OCI-LY7 (cell line): ENCODE measurements at regions not wholly inside any gene's neighbourhood (a gene's known extent, or its start where the extent isn't known, plus 50 kb on each side); places are given as distances from the start of the nearest gene placed in this dataset.
"Not testable (repeated sequence)": the region's sequence is repeated elsewhere in the genome, so short reads cannot be mapped to it uniquely, and the experiment has no call there.

Source experiments
- BruUV-seq: library from RNA; stranded (reverse); fragments of 400-500 nt; replicated peaks from 2 replicates; lab custom pipeline; 2021; lab: Mats Ljungman, UMichigan
- CTCF ChIA-PET: fragments of 300-600 bp; sonication (Branson Sonifier 250); formaldehyde crosslinking; loops from one replicate; lab custom pipeline; 2022; ENCODE audit warnings: antibody characterized with exemption; ENCODE audit not compliant: unreplicated experiment; lab: Charles Lee
- POLR2A ChIA-PET: fragments of 300-600 bp; sonication (Branson Sonifier 250); formaldehyde crosslinking; loops from one replicate; lab custom pipeline; 2022; ENCODE audit warnings: antibody characterized with exemption; lab: Charles Lee
- DNase-seq: peaks from one replicate; pipeline ENCODE4 v3.0.0-alpha.2; 2015; ENCODE audit warnings: low spot score
- H2AFZ ChIP-seq: fragments of 200-600 bp; sonication (generic), shearing (Covaris generic); 2 replicates; pipeline ENCODE4 v1.6.1; 2014; ENCODE audit warnings: mild to moderate bottlenecking, antibody characterized with exemption, low read length, moderate library complexity
- H3K27ac ChIP-seq: fragments of 200-600 bp; sonication (generic); 2 replicates; pipeline ENCODE4 v1.5.1; 2014; ENCODE audit warnings: mixed run types, low read depth, mild to moderate bottlenecking, moderate library complexity, low read length, inconsistent platforms; ENCODE audit not compliant: poor library complexity, severe bottlenecking
- H3K36me3 ChIP-seq: fragments of 200-600 bp; sonication (generic); 2 replicates; pipeline ENCODE4 v1.6.1; 2014; ENCODE audit warnings: mild to moderate bottlenecking, antibody characterized with exemption, low read length, moderate library complexity, mixed read lengths; ENCODE audit not compliant: insufficient read depth
- H3K4me1 ChIP-seq: fragments of 200-600 bp; sonication (generic); 2 replicates; pipeline ENCODE4 v1.5.1; 2014; ENCODE audit warnings: mild to moderate bottlenecking, low read length; ENCODE audit not compliant: insufficient read depth, poor library complexity, severe bottlenecking
- H3K4me2 ChIP-seq: fragments of 200-600 bp; sonication (generic); 2 replicates; pipeline ENCODE4 v1.6.1; 2014; ENCODE audit warnings: mild to moderate bottlenecking, low read length
- H3K4me3 ChIP-seq: fragments of 200-600 bp; sonication (generic); 2 replicates; pipeline ENCODE4 v1.5.1; 2014; ENCODE audit warnings: mild to moderate bottlenecking, low read depth, low read length; ENCODE audit not compliant: poor library complexity, severe bottlenecking
- H3K79me2 ChIP-seq: fragments of 200-600 bp; sonication (generic); 2 replicates; pipeline ENCODE4 v1.6.1; 2016; ENCODE audit warnings: low read depth, mild to moderate bottlenecking, low read length, moderate library complexity, mixed read lengths; ENCODE audit not compliant: insufficient read depth
- H3K9me2 ChIP-seq: fragments of 200-600 bp; sonication (generic); 2 replicates; pipeline ENCODE4 v1.6.1; 2016; ENCODE audit warnings: mild to moderate bottlenecking, low read length, mixed read lengths; ENCODE audit not compliant: insufficient read depth
- H3K9me3 ChIP-seq: fragments of 200-600 bp; sonication (generic); 2 replicates; pipeline ENCODE4 v1.6.1; 2014; ENCODE audit warnings: mild to moderate bottlenecking, mixed run types, low read length, mixed read lengths
- H4K20me1 ChIP-seq: fragments of 200-600 bp; sonication (generic); 2 replicates; pipeline ENCODE4 v1.6.1; 2014; ENCODE audit warnings: mild to moderate bottlenecking, antibody characterized with exemption, low read length, moderate library complexity, mixed read lengths; ENCODE audit not compliant: insufficient read depth
- CTCF ChIP-seq: fragments of 200-600 bp; sonication (generic); conservative IDR thresholded peaks from 2 replicates; pipeline ENCODE4 v1.5.1; 2014; ENCODE audit warnings: mild to moderate bottlenecking, antibody characterized with exemption, low read length, moderate library complexity, mixed read lengths
- EZH2phosphoT487 ChIP-seq: fragments of 200-600 bp; sonication (generic); IDR thresholded peaks from 2 replicates; pipeline ENCODE4 v1.6.1; 2018; ENCODE audit warnings: low read depth, borderline replicate concordance, mild to moderate bottlenecking, mixed run types, antibody characterized with exemption, low read length, moderate library complexity, mixed read lengths
- intact Hi-C: fragments of 100-400 bp; cut with micrococcal nuclease; formaldehyde crosslinking; loops from one replicate; pipeline ENCODE4 v1.10.0; 2022; ENCODE audit not compliant: unreplicated experiment

DNA sequence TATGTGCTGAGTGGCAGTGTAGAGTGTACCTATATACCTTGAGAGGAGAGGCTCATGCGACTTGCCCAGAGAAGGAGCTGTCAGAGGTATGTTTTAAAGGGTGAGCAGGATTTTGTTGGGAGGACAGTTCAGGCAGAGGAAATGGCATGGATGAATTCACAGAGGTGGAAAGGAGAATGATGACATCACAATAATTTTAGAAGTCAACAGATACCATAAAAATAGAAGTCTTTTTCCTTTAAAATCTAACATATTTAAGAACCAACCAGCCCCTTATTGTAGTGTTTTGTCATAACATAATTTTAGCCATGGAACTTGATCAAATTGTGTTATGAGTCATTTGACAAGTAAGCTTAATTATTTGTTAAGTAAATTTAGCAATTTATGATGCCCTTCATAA lies 538.1 kb upstream of the GYPC start:
- no TSS peak for BruUV-seq

GRCh38 chr2:126145752-126146151 lies 510.2 kb upstream of the GYPC start:
- Histone ChIP-seq H3K9me3 (no peaks in the 10 kb centered on the region), H3K79me2 (no peaks in the 10 kb centered on the region), H3K4me2 (no peak overlapping the region), H3K9me2 (no peaks in the 10 kb centered on the region), H3K4me3 (no peak overlapping the region), H3K36me3 (no peaks in the 10 kb centered on the region), H3K27ac (no peak overlapping the region), H2AFZ (no peak overlapping the region), H3K4me1 (no peaks in the 10 kb centered on the region), H4K20me1 (no peaks in the 10 kb centered on the region)
- DNase-seq = no peak
- no peak for TF ChIP-seq EZH2phosphoT487
- TF ChIP-seq CTCF = no peak
- CTCF ChIA-PET = no interaction called here
- no TSS peak for BruUV-seq
- intact Hi-C loops = no loop called here
- POLR2A ChIA-PET = no interaction called here

More for the DNA sequence above, 538.1 kb upstream of the GYPC start:
- no peaks in the 10 kb centered on the region for H3K36me3 ChIP-seq
- no peaks in the 10 kb centered on the region for H3K79me2 ChIP-seq
- ChIA-PET POLR2A (no interaction called here), CTCF (no interaction called here)
- H3K4me2 ChIP-seq = no peak overlapping the region
- H3K9me2 ChIP-seq = no peaks in the 10 kb centered on the region
- H3K4me3 ChIP-seq = no peak overlapping the region
- no peaks in the 10 kb centered on the region for H4K20me1 ChIP-seq
- no peak overlapping the region for H3K27ac ChIP-seq
- no peak overlapping the region for H2AFZ ChIP-seq
- no peaks in the 10 kb centered on the region for H3K9me3 ChIP-seq
- TF ChIP-seq CTCF (no peak), EZH2phosphoT487 (no peak)
- intact Hi-C loops = no loop called here
- no peak for DNase-seq
- H3K4me1 ChIP-seq = no peaks in the 10 kb centered on the region

GRCh38 chr2:126154256-126154785 lies 501.6 kb upstream of the GYPC start:
- Histone ChIP-seq H4K20me1 (no peaks in the 10 kb centered on the region), H3K27ac (no peak overlapping the region), H3K4me2 (no peak overlapping the region), H2AFZ (no peak overlapping the region), H3K79me2 (no peaks in the 10 kb centered on the region), H3K4me1 (no peaks in the 10 kb centered on the region), H3K36me3 (no peaks in the 10 kb centered on the region), H3K4me3 (no peak overlapping the region), H3K9me3 (no peaks in the 10 kb centered on the region), H3K9me2 (no peaks in the 10 kb centered on the region)
- intact Hi-C loops = no loop called here
- DNase-seq = no peak
- POLR2A ChIA-PET = no interaction called here
- CTCF ChIA-PET = no interaction called here
- no TSS peak for BruUV-seq
- TF ChIP-seq CTCF = no peak
- TF ChIP-seq EZH2phosphoT487 = no peak

DNA sequence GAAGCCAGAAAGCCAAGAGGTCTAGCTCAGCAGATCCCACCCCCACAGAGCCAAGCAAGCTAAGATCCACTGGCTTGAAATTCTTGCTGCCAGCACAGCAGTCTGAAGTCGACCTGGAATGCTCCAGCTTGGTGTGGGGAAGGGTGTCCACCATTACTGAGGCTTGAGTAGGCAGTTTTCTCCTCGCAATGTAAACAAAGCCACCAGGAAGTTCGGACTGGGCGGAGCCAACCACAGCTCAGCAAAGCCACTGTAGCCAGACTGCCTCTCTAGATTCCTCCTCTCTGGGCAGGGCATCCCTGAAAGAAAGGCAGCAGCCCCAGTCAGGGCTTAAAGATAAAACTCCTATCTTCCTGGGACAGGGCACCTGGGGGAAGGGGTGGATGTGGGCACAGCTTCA lies 495.0 kb upstream of the GYPC start:
- H3K4me3 ChIP-seq, BruUV-seq, H2AFZ ChIP-seq, H3K27ac ChIP-seq, H3K4me2 ChIP-seq, DNase-seq, H3K79me2 ChIP-seq, POLR2A ChIA-PET, CTCF ChIA-PET, H3K9me2 ChIP-seq, H4K20me1 ChIP-seq, H3K4me1 ChIP-seq, H3K36me3 ChIP-seq, H3K9me3 ChIP-seq, intact Hi-C loops: not testable (repeated sequence)
